PC-3 (cell line): ENCODE measurements at regions not wholly inside any gene's neighbourhood (a gene's known extent, or its start where the extent isn't known, plus 50 kb on each side); places are given as distances from the start of the nearest gene placed in this dataset.

ENCODE experiments used
- ATAC-seq: fragments of 200-7000 bp; cut with Tn5 transposase; 2 replicates; pipeline ENCODE4 v1.9.1; 2020; ENCODE audit warnings: mild to moderate bottlenecking, moderate library complexity
- BruUV-seq: library from RNA; stranded (reverse); fragments of 400-500 nt; replicated peaks from 2 replicates; lab custom pipeline; 2021; lab: Mats Ljungman, UMichigan
- CTCF ChIA-PET: fragments of 300-600 bp; sonication (Branson Sonifier 250); formaldehyde crosslinking; loops from one replicate; lab custom pipeline; 2022; ENCODE audit warnings: antibody characterized with exemption; lab: Charles Lee
- POLR2A ChIA-PET: fragments of 300-600 bp; sonication (Branson Sonifier 250); formaldehyde crosslinking; loops from one replicate; lab custom pipeline; 2022; ENCODE audit warnings: antibody characterized with exemption; ENCODE audit not compliant: unreplicated experiment; lab: Charles Lee
- DNase-seq: peaks from one replicate; pipeline ENCODE4 v3.0.0-alpha.2; 2015
- H2AFZ ChIP-seq: fragments of 300-600 bp; sonication (generic); 2 replicates; pipeline ENCODE4 v1.6.0; 2016; ENCODE audit warnings: antibody characterized with exemption, low read length
- H3F3A ChIP-seq: fragments of 300-600 bp; sonication (generic); one replicate; pipeline ENCODE4 v1.6.0; 2017; ENCODE audit warnings: antibody characterized with exemption, low read length, control low read depth, mild to moderate bottlenecking; ENCODE audit not compliant: unreplicated experiment
- H3K27ac ChIP-seq: fragments of 300-600 bp; sonication (generic); 2 replicates; pipeline ENCODE4 v1.5.1; 2016; ENCODE audit warnings: mild to moderate bottlenecking, low read length
- H3K27me3 ChIP-seq: fragments of 300-600 bp; sonication (generic); 2 replicates; pipeline ENCODE4 v1.6.1; 2016; ENCODE audit warnings: low read length, mixed read lengths
- H3K36me3 ChIP-seq: fragments of 300-600 bp; sonication (generic); 2 replicates; pipeline ENCODE4 v1.6.1; 2016; ENCODE audit warnings: low read depth, mixed run types, low read length, mixed read lengths
- H3K4me1 ChIP-seq: fragments of 300-600 bp; sonication (generic); 2 replicates; pipeline ENCODE4 v1.5.1; 2016; ENCODE audit warnings: low read length; ENCODE audit not compliant: insufficient read depth
- H3K4me2 ChIP-seq: fragments of 300-600 bp; sonication (generic); 2 replicates; pipeline ENCODE4 v1.6.0; 2016; ENCODE audit warnings: low read length
- H3K4me3 ChIP-seq: fragments of 300-600 bp; sonication (generic); 2 replicates; pipeline ENCODE4 v1.5.1; 2016; ENCODE audit warnings: mild to moderate bottlenecking, low read length, mixed read lengths
- H3K79me2 ChIP-seq: fragments of 300-600 bp; sonication (generic); 2 replicates; pipeline ENCODE4 v1.6.1; 2017; ENCODE audit warnings: low read length, mixed read lengths
- H3K9ac ChIP-seq: fragments of 300-600 bp; sonication (generic); 2 replicates; pipeline ENCODE4 v1.6.0; 2016; ENCODE audit warnings: mild to moderate bottlenecking, low read length
- H3K9me2 ChIP-seq: fragments of 300-600 bp; sonication (generic); replicated peaks from 2 replicates; pipeline ENCODE4 v1.6.1; 2016; ENCODE audit warnings: mixed run types, low read length, mixed read lengths
- H3K9me3 ChIP-seq: fragments of 300-600 bp; sonication (generic); 2 replicates; pipeline ENCODE4 v1.6.1; 2016; ENCODE audit warnings: low read length, mixed read lengths
- H4K20me1 ChIP-seq: fragments of 300-600 bp; sonication (generic); 2 replicates; pipeline ENCODE4 v1.6.1; 2016; ENCODE audit warnings: low read length, mixed read lengths
- EZH2 ChIP-seq: fragments of 300-600 bp; sonication (generic); IDR thresholded peaks from one replicate; pipeline ENCODE4 v1.6.1; 2017; ENCODE audit warnings: antibody characterized with exemption, mild to moderate bottlenecking, low read length; ENCODE audit not compliant: unreplicated experiment
- EZH2phosphoT487 ChIP-seq: fragments of 300-600 bp; sonication (generic); IDR thresholded peaks from 2 replicates; pipeline ENCODE4 v1.6.1; 2018; ENCODE audit warnings: mild to moderate bottlenecking, antibody characterized with exemption, low read length, borderline replicate concordance
- intact Hi-C: fragments of 100-400 bp; cut with micrococcal nuclease; formaldehyde crosslinking; loops from 2 replicates; pipeline ENCODE4 v1.9.0; 2023
- TF ChIP-seq, protein P1 (sequence below): fragments of 300-600 bp; sonication (generic); conservative IDR thresholded peaks from 2 replicates; pipeline ENCODE4 v1.5.1; 2017; ENCODE audit warnings: antibody characterized with exemption, low read depth, mild to moderate bottlenecking, low read length

DNA sequence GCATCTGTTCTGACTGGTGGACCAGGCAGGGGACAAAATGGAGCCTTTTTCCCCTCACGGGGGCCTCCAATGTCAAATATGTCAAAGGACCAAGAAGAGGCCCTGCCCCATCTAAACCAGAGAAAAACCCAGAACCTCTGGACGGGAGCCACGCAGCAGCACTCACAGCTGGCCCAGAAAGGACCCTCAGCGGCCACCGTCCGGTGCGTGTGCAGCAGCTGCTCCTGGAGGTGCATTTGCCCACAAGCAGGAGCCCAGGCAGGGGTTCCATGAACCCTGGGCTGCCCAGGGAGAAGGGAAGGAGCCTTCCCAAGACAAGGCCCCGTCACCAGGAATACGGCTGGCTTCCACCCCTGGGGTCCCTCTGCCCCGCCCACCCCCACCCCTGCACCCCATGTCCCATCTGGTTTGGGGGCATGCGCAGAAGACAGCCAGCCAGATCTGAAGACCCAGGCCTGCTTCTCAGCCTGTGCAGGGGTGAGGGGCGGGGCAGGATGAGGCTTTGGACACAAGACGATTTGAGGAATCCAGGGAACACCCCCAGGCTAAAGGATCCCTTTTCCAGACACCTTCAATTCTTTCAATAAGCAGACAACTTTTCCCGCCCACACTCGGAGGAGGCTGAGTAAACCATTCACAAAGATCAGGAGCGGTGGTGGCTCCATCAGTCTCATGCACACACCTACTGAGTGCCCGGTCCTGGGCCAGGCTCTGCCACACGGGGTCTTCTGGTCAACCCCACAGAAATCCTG is 423.1 kb downstream of the SHANK2 start:
- Histone ChIP-seq H3K4me1 (no peaks in the 10 kb centered on the region), H2AFZ (no peak overlapping the region), H4K20me1 (no peaks in the 10 kb centered on the region), H3K4me2 (no peak overlapping the region), H3F3A (no peaks in the 10 kb centered on the region), H3K27ac (no peak overlapping the region), H3K27me3 (no peaks in the 10 kb centered on the region), H3K4me3 (no peak overlapping the region), H3K9me2 (no peaks in the 10 kb centered on the region), H3K36me3 (no peaks in the 10 kb centered on the region), H3K9ac (no peak overlapping the region), H3K9me3 (no peaks in the 10 kb centered on the region), H3K79me2 (no peaks in the 10 kb centered on the region)
- CTCF ChIA-PET = no interaction called here
- POLR2A ChIA-PET = no interaction called here
- intact Hi-C loops = no loop called here
- no peak for ATAC-seq
- DNase-seq = no peak
- no TSS peak for BruUV-seq
- TF ChIP-seq, protein P1, sequence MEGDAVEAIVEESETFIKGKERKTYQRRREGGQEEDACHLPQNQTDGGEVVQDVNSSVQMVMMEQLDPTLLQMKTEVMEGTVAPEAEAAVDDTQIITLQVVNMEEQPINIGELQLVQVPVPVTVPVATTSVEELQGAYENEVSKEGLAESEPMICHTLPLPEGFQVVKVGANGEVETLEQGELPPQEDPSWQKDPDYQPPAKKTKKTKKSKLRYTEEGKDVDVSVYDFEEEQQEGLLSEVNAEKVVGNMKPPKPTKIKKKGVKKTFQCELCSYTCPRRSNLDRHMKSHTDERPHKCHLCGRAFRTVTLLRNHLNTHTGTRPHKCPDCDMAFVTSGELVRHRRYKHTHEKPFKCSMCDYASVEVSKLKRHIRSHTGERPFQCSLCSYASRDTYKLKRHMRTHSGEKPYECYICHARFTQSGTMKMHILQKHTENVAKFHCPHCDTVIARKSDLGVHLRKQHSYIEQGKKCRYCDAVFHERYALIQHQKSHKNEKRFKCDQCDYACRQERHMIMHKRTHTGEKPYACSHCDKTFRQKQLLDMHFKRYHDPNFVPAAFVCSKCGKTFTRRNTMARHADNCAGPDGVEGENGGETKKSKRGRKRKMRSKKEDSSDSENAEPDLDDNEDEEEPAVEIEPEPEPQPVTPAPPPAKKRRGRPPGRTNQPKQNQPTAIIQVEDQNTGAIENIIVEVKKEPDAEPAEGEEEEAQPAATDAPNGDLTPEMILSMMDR = no peak
- TF ChIP-seq EZH2 = no peak
- TF ChIP-seq EZH2phosphoT487 = no peak

DNA sequence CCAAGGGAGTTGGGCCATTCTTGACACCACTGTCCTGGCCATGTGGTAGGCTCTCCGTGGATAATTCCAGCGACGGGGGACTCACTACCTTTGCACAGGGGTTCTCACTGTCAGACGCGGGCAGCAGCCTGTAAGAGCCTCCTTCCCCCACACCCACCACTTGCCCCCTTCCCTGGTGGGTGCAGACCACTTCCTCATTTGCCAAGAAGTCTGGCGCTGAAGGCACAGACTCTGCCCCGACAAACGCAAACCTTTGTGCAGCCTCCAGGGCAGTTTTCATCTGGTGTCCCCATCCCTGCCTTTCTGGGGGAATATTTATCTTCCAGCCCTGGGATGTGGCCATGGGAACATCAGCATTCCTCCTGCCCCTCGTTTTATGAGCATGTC is 422.5 kb downstream of the SHANK2 start:
- H3K79me2 ChIP-seq = no peaks in the 10 kb centered on the region
- no peak overlapping the region for H3K4me2 ChIP-seq
- CTCF ChIA-PET = no interaction called here
- ATAC-seq = no peak
- H3K36me3 ChIP-seq = no peaks in the 10 kb centered on the region
- intact Hi-C loops = no loop called here
- no peaks in the 10 kb centered on the region for H4K20me1 ChIP-seq
- no TSS peak for BruUV-seq
- H2AFZ ChIP-seq = no peak overlapping the region
- H3K9me3 ChIP-seq = no peaks in the 10 kb centered on the region
- H3K9me2 ChIP-seq = no peaks in the 10 kb centered on the region
- H3K27me3 ChIP-seq = no peaks in the 10 kb centered on the region
- no peaks in the 10 kb centered on the region for H3F3A ChIP-seq
- DNase-seq = no peak
- H3K9ac ChIP-seq = no peak overlapping the region
- POLR2A ChIA-PET = no interaction called here
- TF ChIP-seq EZH2 (no peak), EZH2phosphoT487 (no peak)
- TF ChIP-seq, protein P1 = no peak
- H3K4me1 ChIP-seq = no peaks in the 10 kb centered on the region
- no peak overlapping the region for H3K4me3 ChIP-seq
- no peak overlapping the region for H3K27ac ChIP-seq

DNA sequence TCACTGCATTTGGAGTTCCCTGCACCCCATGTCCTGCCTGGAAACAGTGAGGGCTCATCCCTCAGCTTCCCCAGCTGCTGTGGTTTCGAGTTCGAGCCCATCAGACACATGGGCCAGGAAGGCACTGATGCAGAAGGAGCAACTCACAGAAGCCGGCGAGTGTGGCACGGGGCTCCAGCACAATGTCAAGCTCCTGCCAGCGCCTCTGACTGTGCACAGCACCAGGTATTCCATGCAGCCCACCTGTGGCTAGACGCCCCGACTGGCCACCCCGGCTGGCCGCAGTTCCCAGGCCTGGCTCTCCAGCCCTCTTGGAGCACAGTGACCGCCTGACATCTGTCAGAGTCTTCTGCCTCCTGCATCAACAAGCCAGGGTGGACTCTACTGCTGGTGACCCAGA is 419.4 kb downstream of the SHANK2 start:
- no peaks in the 10 kb centered on the region for H3K4me1 ChIP-seq
- no peaks in the 10 kb centered on the region for H3K9me2 ChIP-seq
- no peak overlapping the region for H3K4me3 ChIP-seq
- no peak for ATAC-seq
- H3F3A ChIP-seq = no peaks in the 10 kb centered on the region
- no peaks in the 10 kb centered on the region for H3K36me3 ChIP-seq
- no peak overlapping the region for H3K9ac ChIP-seq
- no peaks in the 10 kb centered on the region for H3K27me3 ChIP-seq
- no peak for DNase-seq
- H3K79me2 ChIP-seq = no peaks in the 10 kb centered on the region
- H3K9me3 ChIP-seq = no peaks in the 10 kb centered on the region
- intact Hi-C loops = no loop called here
- ChIA-PET POLR2A (no interaction called here), CTCF (no interaction called here)
- TF ChIP-seq, protein P1 = no peak
- no peak for TF ChIP-seq EZH2
- H2AFZ ChIP-seq = no peak overlapping the region
- no peak overlapping the region for H3K4me2 ChIP-seq
- H4K20me1 ChIP-seq = no peaks in the 10 kb centered on the region
- no peak overlapping the region for H3K27ac ChIP-seq
- BruUV-seq = no TSS peak
